AG08396 (cell line): ENCODE measurements at regions not wholly inside any gene's neighbourhood (a gene's known extent, or its start where the extent isn't known, plus 50 kb on each side); places are given as distances from the start of the nearest gene placed in this dataset.

Experiments used
- DNase-seq: peaks from one replicate; pipeline ENCODE4 v3.0.0; 2012; ENCODE audit warnings: low spot score, mixed read lengths

GRCh38 chr2:100627330-100628300 is 64.8 kb downstream of the PDCL3 start:
- no peak for DNase-seq

GRCh38 chr2:100628506-100628905 is 65.7 kb downstream of the PDCL3 start:
- no peak for DNase-seq

- DNase-seq: no peak
Observed at GRCh38 chr2:100629309-100629708, 66.5 kb downstream of the PDCL3 start.

- no peak for DNase-seq
Observed at GRCh38 chr2:100630473-100630977, 67.7 kb downstream of the PDCL3 start.

GRCh38 chr2:100632037-100632436 is 69.2 kb downstream of the PDCL3 start:
- DNase-seq: no peak

- no peak for DNase-seq
Observed at GRCh38 chr2:100632759-100633158, 70.0 kb downstream of the PDCL3 start.

GRCh38 chr2:100639588-100640390 is 77.0 kb downstream of the PDCL3 start:
- no peak for DNase-seq

- no peak for DNase-seq
Observed at GRCh38 chr2:100640431-100641124, 77.8 kb downstream of the PDCL3 start.

- no peak for DNase-seq
Observed at GRCh38 chr2:100641125-100641435, 78.3 kb downstream of the PDCL3 start.

- DNase-seq: no peak
Observed at GRCh38 chr2:100642425-100642824, 79.6 kb downstream of the PDCL3 start.

GRCh38 chr2:100643467-100643866 is 80.7 kb downstream of the PDCL3 start:
- DNase-seq: no peak

- DNase-seq: no peak
Observed at GRCh38 chr2:100643906-100644501, 81.2 kb downstream of the PDCL3 start.

- no peak for DNase-seq
Observed at GRCh38 chr2:100645695-100646429, 83.1 kb downstream of the PDCL3 start.

- DNase-seq: no peak
Observed at GRCh38 chr2:100647709-100648108, 84.9 kb downstream of the PDCL3 start.

GRCh38 chr2:100650151-100650550 is 87.4 kb downstream of the PDCL3 start:
- no peak for DNase-seq

- no peak for DNase-seq
Observed at GRCh38 chr2:100653449-100654035, 90.7 kb downstream of the PDCL3 start.

- DNase-seq: no peak
Observed at GRCh38 chr2:100654611-100655010, 91.8 kb downstream of the PDCL3 start.

- no peak for DNase-seq
Observed at GRCh38 chr2:100655446-100655845, 92.7 kb downstream of the PDCL3 start.

- no peak for DNase-seq
Observed at GRCh38 chr2:100655936-100656534, 93.2 kb downstream of the PDCL3 start.

GRCh38 chr2:100658017-100658416 is 95.2 kb downstream of the PDCL3 start:
- DNase-seq: no peak
